SK-N-SH treated with all-trans-retinoic acid at 6 μM for 48 hours (cell line): ENCODE measurements at regions not wholly inside any gene's neighbourhood (a gene's known extent, or its start where the extent isn't known, plus 50 kb on each side); places are given as distances from the start of the nearest gene placed in this dataset.

Experiments
- ARNTL ChIP-seq: fragments of 450-650 bp; formaldehyde crosslinking; IDR thresholded peaks from 2 replicates; pipeline ENCODE4 v1.5.0; 2020; ENCODE audit warnings: low read depth, mild to moderate bottlenecking, moderate library complexity, borderline replicate concordance
- ESRRG ChIP-seq: fragments of 250-450 bp; sonication (Bioruptor Pico); IDR thresholded peaks from 2 replicates; pipeline ENCODE4 v1.6.1; 2021; ENCODE audit warnings: mild to moderate bottlenecking
- GLIS3 ChIP-seq: fragments of 250-450 bp; sonication (Bioruptor Pico); IDR thresholded peaks from 2 replicates; pipeline ENCODE4 v1.5.0; 2020; ENCODE audit warnings: mild to moderate bottlenecking, moderate library complexity
- PATZ1 ChIP-seq: fragments of 250-450 bp; sonication (Bioruptor Pico); IDR thresholded peaks from 2 replicates; pipeline ENCODE4 v1.8.0; 2020; ENCODE audit warnings: mild to moderate bottlenecking, moderate library complexity, borderline replicate concordance
- POU6F1 ChIP-seq: fragments of 250-450 bp; sonication (Bioruptor Pico); IDR thresholded peaks from 2 replicates; pipeline ENCODE4 v1.8.0; 2021; ENCODE audit warnings: low read depth, mild to moderate bottlenecking, moderate library complexity, borderline replicate concordance
- ZFP30 ChIP-seq: fragments of 450-650 bp; formaldehyde crosslinking; IDR thresholded peaks from 2 replicates; pipeline ENCODE4 v1.5.0; 2022; ENCODE audit warnings: mild to moderate bottlenecking, moderate library complexity

GRCh38 chr15:46496491-46497115 lies 861.8 kb downstream of the SQOR start:
- TF ChIP-seq PATZ1 (CRISPR knock-in tag) (no peak), POU6F1 (no peak), ESRRG (no peak), ARNTL (CRISPR knock-in tag) (no peak), GLIS3 (no peak), ZFP30 (CRISPR knock-in tag) (no peak)
